Mesendoderm (in vitro differentiated cells): ENCODE measurements at regions not wholly inside any gene's neighbourhood (a gene's known extent, or its start where the extent isn't known, plus 50 kb on each side); places are given as distances from the start of the nearest gene placed in this dataset.
A peak's percentile ranks its signal among the peaks of the same experiment; 100 is the strongest.
"Not testable (repeated sequence)": the region's sequence is repeated elsewhere in the genome, so short reads cannot be mapped to it uniquely, and the experiment has no call there.

Experiments used
- DNase-seq: peaks from one replicate; pipeline ENCODE4 v3.0.0; 2013
- H2AK5ac ChIP-seq: 2 replicates; pipeline ENCODE4 v1.6.1; 2013; ENCODE audit warnings: low read length, inconsistent platforms
- H2BK120ac ChIP-seq: 2 replicates; pipeline ENCODE4 v1.6.1; 2013; ENCODE audit warnings: low read depth, mild to moderate bottlenecking, low read length, moderate library complexity, mixed read lengths
- H2BK15ac ChIP-seq: replicated peaks from 2 replicates; pipeline ENCODE4 v1.6.1; 2013; ENCODE audit warnings: low read depth, mild to moderate bottlenecking, moderate library complexity
- H2BK5ac ChIP-seq: 2 replicates; pipeline ENCODE4 v1.6.1; 2013; ENCODE audit warnings: low read length, inconsistent platforms
- H3K18ac ChIP-seq: 2 replicates; pipeline ENCODE4 v1.6.1; 2013; ENCODE audit warnings: mild to moderate bottlenecking, low read length, mixed read lengths
- H3K23ac ChIP-seq: one replicate; pipeline ENCODE4 v1.6.1; 2013; ENCODE audit warnings: low read length
- H3K27ac ChIP-seq: 2 replicates; pipeline ENCODE4 v1.5.1; 2013; ENCODE audit warnings: low read depth, mild to moderate bottlenecking, inconsistent platforms, low read length, moderate library complexity
- H3K27me3 ChIP-seq: 2 replicates; pipeline ENCODE4 v1.6.1; 2013; ENCODE audit warnings: low read length, control low read depth, mild to moderate bottlenecking, inconsistent platforms; ENCODE audit not compliant: insufficient read depth, poor library complexity
- H3K36me3 ChIP-seq: 2 replicates; pipeline ENCODE4 v1.6.1; 2013; ENCODE audit warnings: low read length, inconsistent platforms; ENCODE audit not compliant: control insufficient read depth, insufficient read depth
- H3K4ac ChIP-seq: one replicate; pipeline ENCODE4 v1.6.1; 2013; ENCODE audit warnings: low read depth, mild to moderate bottlenecking, low read length, moderate library complexity
- H3K4me1 ChIP-seq: 2 replicates; pipeline ENCODE4 v1.6.1; 2013; ENCODE audit warnings: low read depth, low read length, inconsistent platforms; ENCODE audit not compliant: control insufficient read depth
- H3K4me2 ChIP-seq: 2 replicates; pipeline ENCODE4 v1.6.1; 2013; ENCODE audit warnings: low read length
- H3K4me3 ChIP-seq: 2 replicates; pipeline ENCODE4 v1.5.1; 2013; ENCODE audit warnings: mild to moderate bottlenecking, low read length
- H3K56ac ChIP-seq: one replicate; pipeline ENCODE4 v1.6.1; 2013; ENCODE audit warnings: low read length
- H3K79me1 ChIP-seq: 2 replicates; pipeline ENCODE4 v1.6.1; 2013; ENCODE audit warnings: low read length, inconsistent platforms
- H3K79me2 ChIP-seq: 2 replicates; pipeline ENCODE4 v1.6.1; 2013; ENCODE audit warnings: mild to moderate bottlenecking, low read length; ENCODE audit not compliant: control insufficient read depth, insufficient read depth
- H3K9ac ChIP-seq: 2 replicates; pipeline ENCODE4 v1.6.1; 2013; ENCODE audit warnings: low read length, inconsistent platforms
- H4K5ac ChIP-seq: one replicate; pipeline ENCODE4 v1.6.1; 2013; ENCODE audit warnings: low read length
- H4K8ac ChIP-seq: one replicate; pipeline ENCODE4 v1.6.1; 2013; ENCODE audit warnings: low read depth, mild to moderate bottlenecking, control low read depth, low read length, moderate library complexity
- WGBS: extraction: QIAGEN DNeasy Blood & Tissue Kit; methylation state at CpG from one replicate; pipeline ENCODE4 v1.1.7; 2013; ENCODE audit warnings: low lambda C conversion rate, missing lambda C conversion rate; ENCODE audit not compliant: insufficient coverage; ENCODE audit errors: extremely low coverage; 5-methylcytosine and 5-hydroxymethylcytosine counted together

GRCh38 chr21:27887808-27888455 lies 921.0 kb upstream of the ADAMTS5 start:
- H3K27me3 ChIP-seq, H3K4me1 ChIP-seq, H3K79me1 ChIP-seq, H3K4me3 ChIP-seq, H3K79me2 ChIP-seq, H3K27ac ChIP-seq, H2BK15ac ChIP-seq, H2BK120ac ChIP-seq, H3K4me2 ChIP-seq, H3K56ac ChIP-seq, H2AK5ac ChIP-seq, DNase-seq, H3K4ac ChIP-seq, H4K5ac ChIP-seq, H3K18ac ChIP-seq, H4K8ac ChIP-seq, H3K23ac ChIP-seq, H2BK5ac ChIP-seq, H3K9ac ChIP-seq, H3K36me3 ChIP-seq: not testable (repeated sequence)
- WGBS, result no CpG with 5 or more reads among the region's 1 CpG

- H2AK5ac ChIP-seq, result no peak overlapping the region
- H3K79me1 ChIP-seq, result no peaks in the 10 kb centered on the region
- H3K36me3 ChIP-seq, result no peaks in the 10 kb centered on the region
- no peak overlapping the region for H3K4me3 ChIP-seq
- no peak overlapping the region for H3K27ac ChIP-seq
- H3K9ac ChIP-seq, result no peak overlapping the region
- no peak overlapping the region for H3K23ac ChIP-seq
- no peak overlapping the region for H2BK5ac ChIP-seq
- no peak overlapping the region for H4K5ac ChIP-seq
- H3K4me2 ChIP-seq, result no peak overlapping the region
- H3K4me1 ChIP-seq, result no peaks in the 10 kb centered on the region
- H3K79me2 ChIP-seq, result no peaks in the 10 kb centered on the region
- H2BK15ac ChIP-seq, result no peak overlapping the region
- no peak overlapping the region for H3K4ac ChIP-seq
- DNase-seq, result no peak
- H3K56ac ChIP-seq, result no peak overlapping the region
- H4K8ac ChIP-seq, result no peak overlapping the region
- no peak overlapping the region for H2BK120ac ChIP-seq
- H3K18ac ChIP-seq, result no peak overlapping the region
- WGBS, result no CpG with 5 or more reads among the region's 31 CpGs
- H3K27me3 ChIP-seq, result no peaks in the 10 kb centered on the region
These were observed 918.4 kb upstream of the ADAMTS5 start for GRCh38 chr21:27885296-27885711.

- not testable (repeated sequence) for H2BK5ac ChIP-seq, H3K4me3 ChIP-seq, H4K8ac ChIP-seq, H3K4me1 ChIP-seq, H3K4me2 ChIP-seq, H3K18ac ChIP-seq, H3K27me3 ChIP-seq, H4K5ac ChIP-seq, H3K23ac ChIP-seq, H3K27ac ChIP-seq, H3K79me2 ChIP-seq, H3K79me1 ChIP-seq, H2BK15ac ChIP-seq, H3K4ac ChIP-seq, H3K56ac ChIP-seq, H3K36me3 ChIP-seq, H2BK120ac ChIP-seq, H3K9ac ChIP-seq, DNase-seq, H2AK5ac ChIP-seq
- no CpG with 5 or more reads among the region's 3 CpGs for WGBS
These were observed 914.4 kb upstream of the ADAMTS5 start for GRCh38 chr21:27881331-27881730.

- not testable (repeated sequence) for H2AK5ac ChIP-seq, H3K4me2 ChIP-seq, H3K79me1 ChIP-seq, H2BK5ac ChIP-seq, H4K8ac ChIP-seq, H3K4me1 ChIP-seq, H3K4ac ChIP-seq, H3K9ac ChIP-seq, H3K79me2 ChIP-seq, H3K56ac ChIP-seq, DNase-seq, H3K23ac ChIP-seq, H4K5ac ChIP-seq, H3K27ac ChIP-seq, H3K36me3 ChIP-seq, H3K27me3 ChIP-seq, H3K18ac ChIP-seq, H2BK120ac ChIP-seq, H3K4me3 ChIP-seq, H2BK15ac ChIP-seq
- WGBS, result no CpG with 5 or more reads among the region's 2 CpGs
These were observed 905.5 kb upstream of the ADAMTS5 start for GRCh38 chr21:27872411-27872810.

- not testable (repeated sequence) for H4K5ac ChIP-seq, H3K79me1 ChIP-seq, H3K4me1 ChIP-seq, H2AK5ac ChIP-seq, H2BK5ac ChIP-seq, H2BK120ac ChIP-seq, H3K27ac ChIP-seq, H2BK15ac ChIP-seq, H3K4me3 ChIP-seq, H3K27me3 ChIP-seq, H3K79me2 ChIP-seq, H3K23ac ChIP-seq, H3K18ac ChIP-seq, H3K36me3 ChIP-seq, H3K4ac ChIP-seq, H3K9ac ChIP-seq, H4K8ac ChIP-seq, H3K4me2 ChIP-seq, H3K56ac ChIP-seq
- DNase-seq, result peak; percentile 1
These were observed 903.9 kb upstream of the ADAMTS5 start for GRCh38 chr21:27870755-27871154.

GRCh38 chr21:27860314-27860955 lies 893.5 kb upstream of the ADAMTS5 start:
- not testable (repeated sequence) for H2BK5ac ChIP-seq, H2BK120ac ChIP-seq, DNase-seq, H4K5ac ChIP-seq, H3K79me2 ChIP-seq, H3K4me2 ChIP-seq, H3K9ac ChIP-seq, H3K27me3 ChIP-seq, H3K4me3 ChIP-seq, H3K4me1 ChIP-seq, H3K4ac ChIP-seq, H3K79me1 ChIP-seq, H3K23ac ChIP-seq, H2AK5ac ChIP-seq, H2BK15ac ChIP-seq, H3K18ac ChIP-seq, H4K8ac ChIP-seq, H3K56ac ChIP-seq, H3K36me3 ChIP-seq, H3K27ac ChIP-seq
- WGBS, result no CpG with 5 or more reads among the region's 3 CpGs
